ENCODE measurements at regions not wholly inside any gene's neighbourhood (a gene's known extent, or its start where the extent isn't known, plus 50 kb on each side); places are given as distances from the start of the nearest gene placed in this dataset.

DNA sequence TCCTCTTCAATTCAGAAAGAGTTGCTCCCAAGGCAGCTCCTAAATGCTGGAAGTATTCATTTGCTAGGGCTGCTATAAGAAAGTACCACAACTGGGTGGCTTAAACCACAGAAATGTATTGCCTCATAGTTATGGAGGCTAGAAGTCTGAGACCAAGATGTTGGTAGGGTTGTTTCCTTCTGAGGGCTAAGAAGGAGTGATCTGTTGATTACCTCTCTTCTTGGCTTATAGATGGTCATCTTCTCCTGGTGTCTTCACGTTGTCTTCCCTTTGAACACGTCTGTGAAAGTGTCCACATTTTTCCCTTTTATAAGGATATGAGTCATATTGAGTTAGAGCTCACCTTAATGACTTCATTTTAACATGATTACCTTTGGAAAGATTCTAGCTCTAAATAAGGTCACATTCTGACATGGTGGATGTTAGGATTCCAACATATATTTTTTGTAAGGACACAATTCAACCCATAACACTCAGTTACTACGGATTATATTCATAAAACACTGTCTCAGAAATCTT, 266.3 kb downstream of the SPATA18 start:
- no peak overlapping the region for H2BK5ac ChIP-seq (ENCODE audit: low read depth, low read length, poor library complexity, severe bottlenecking)
- peaks cover 0 to 10% of the 10 kb centered on the region in 2 experiments for H3K27me3 ChIP-seq (ENCODE audit: control insufficient read depth in 1 of 2, insufficient read depth in 1 of 2, low read length in 2 of 2)
- H3K4me2 ChIP-seq (ENCODE audit: low read length, poor library complexity, severe bottlenecking), result no peak overlapping the region
- no peaks in the 10 kb centered on the region for H3K36me3 ChIP-seq (ENCODE audit: control insufficient read depth in 1 of 2, insufficient read depth in 2 of 2, low read depth in 1 of 2, low read length in 2 of 2)
- no peak overlapping the region for H3K4me3 ChIP-seq (ENCODE audit: insufficient read depth in 1 of 2, low read depth in 1 of 2, low read length in 2 of 2)
- H3K4ac ChIP-seq (ENCODE audit: low read depth in 1 of 2, low read length in 2 of 2), result no peak overlapping the region
- H4K8ac ChIP-seq (ENCODE audit: low read length), result no peak overlapping the region
- no peak overlapping the region for H3K14ac ChIP-seq (ENCODE audit: low read length in 2 of 2)
- no CpG with 5 or more reads among the region's 3 CpGs for WGBS
- no peak overlapping the region for H2AFZ ChIP-seq (ENCODE audit: low read depth, low read length)
- no peak overlapping the region for H3K18ac ChIP-seq (ENCODE audit: low read depth in 1 of 2, low read length in 2 of 2)
- no peak overlapping the region for H2BK15ac ChIP-seq (ENCODE audit: low read depth, poor library complexity, severe bottlenecking)
- H3K79me1 ChIP-seq (replicated peaks; ENCODE audit: low read length, poor library complexity, severe bottlenecking), result no peaks in the 10 kb centered on the region
- no peak overlapping the region for H3K9ac ChIP-seq (ENCODE audit: low read length)
- no peak overlapping the region for H4K91ac ChIP-seq (ENCODE audit: low read length)
- DNase-seq, result no peak
- no peaks in the 10 kb centered on the region for H3K4me1 ChIP-seq (ENCODE audit: control insufficient read depth, insufficient read depth, low read depth, low read length)
- H3K9me3 ChIP-seq (ENCODE audit: control insufficient read depth, low read length), result no peaks in the 10 kb centered on the region
- H2AK5ac ChIP-seq (ENCODE audit: low read length, severe bottlenecking), result no peak overlapping the region
- no peak overlapping the region for H3K27ac ChIP-seq (ENCODE audit: low read length, poor library complexity, severe bottlenecking)
- H2BK120ac ChIP-seq (ENCODE audit: low read depth, low read length), result no peak overlapping the region
- no peak overlapping the region for H3K23ac ChIP-seq (ENCODE audit: low read length in 2 of 2)
- H2BK12ac ChIP-seq (ENCODE audit: low read length in 2 of 2), result no peak overlapping the region

DNA sequence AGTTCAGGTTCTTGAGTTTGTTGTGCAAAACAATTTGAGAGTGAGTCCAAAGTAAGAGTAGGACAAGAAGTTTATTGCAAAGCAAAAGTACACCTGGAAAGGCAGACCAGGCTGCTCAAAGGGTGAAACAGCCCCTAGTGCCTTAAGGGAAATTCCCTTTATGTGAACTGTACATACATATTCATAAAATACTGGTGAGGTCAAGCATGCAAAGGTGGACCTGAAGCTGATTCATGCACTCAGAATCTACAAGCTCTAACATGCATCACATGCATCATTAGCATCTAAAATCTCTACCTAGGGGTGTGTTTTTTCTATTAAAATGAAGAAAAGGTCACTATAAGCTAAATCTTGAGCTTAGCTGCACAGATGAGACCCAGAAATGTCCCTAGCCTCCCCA, 266.9 kb downstream of the SPATA18 start:
- no peaks in the 10 kb centered on the region for H3K9me3 ChIP-seq (ENCODE audit: control insufficient read depth, low read length)
- no peak overlapping the region for H2BK5ac ChIP-seq (ENCODE audit: low read depth, low read length, poor library complexity, severe bottlenecking)
- H3K18ac ChIP-seq (ENCODE audit: low read depth in 1 of 2, low read length in 2 of 2), result no peak overlapping the region
- no peak overlapping the region for H3K4ac ChIP-seq (ENCODE audit: low read depth in 1 of 2, low read length in 2 of 2)
- no peak overlapping the region for H4K8ac ChIP-seq (ENCODE audit: low read length)
- H4K91ac ChIP-seq (ENCODE audit: low read length), result no peak overlapping the region
- H2BK120ac ChIP-seq (ENCODE audit: low read depth, low read length), result no peak overlapping the region
- H3K9ac ChIP-seq (ENCODE audit: low read length), result no peak overlapping the region
- H3K4me2 ChIP-seq (ENCODE audit: low read length, poor library complexity, severe bottlenecking), result no peak overlapping the region
- no peak overlapping the region for H2AFZ ChIP-seq (ENCODE audit: low read depth, low read length)
- no peak overlapping the region for H2BK15ac ChIP-seq (ENCODE audit: low read depth, poor library complexity, severe bottlenecking)
- H3K79me1 ChIP-seq (replicated peaks; ENCODE audit: low read length, poor library complexity, severe bottlenecking), result no peaks in the 10 kb centered on the region
- H3K14ac ChIP-seq (ENCODE audit: low read length in 2 of 2), result no peak overlapping the region
- no peak overlapping the region for H3K23ac ChIP-seq (ENCODE audit: low read length in 2 of 2)
- no peak overlapping the region for H2AK5ac ChIP-seq (ENCODE audit: low read length, severe bottlenecking)
- no peak for DNase-seq
- H3K4me3 ChIP-seq (ENCODE audit: insufficient read depth in 1 of 2, low read depth in 1 of 2, low read length in 2 of 2), result no peak overlapping the region
- no peaks in the 10 kb centered on the region for H3K4me1 ChIP-seq (ENCODE audit: control insufficient read depth, insufficient read depth, low read depth, low read length)
- no peak overlapping the region for H2BK12ac ChIP-seq (ENCODE audit: low read length in 2 of 2)
- no peaks in the 10 kb centered on the region for H3K36me3 ChIP-seq (ENCODE audit: control insufficient read depth in 1 of 2, insufficient read depth in 2 of 2, low read depth in 1 of 2, low read length in 2 of 2)
- peaks cover 0 to 6% of the 10 kb centered on the region in 2 experiments for H3K27me3 ChIP-seq (ENCODE audit: control insufficient read depth in 1 of 2, insufficient read depth in 1 of 2, low read length in 2 of 2)
- no peak overlapping the region for H3K27ac ChIP-seq (ENCODE audit: low read length, poor library complexity, severe bottlenecking)

- Histone ChIP-seq H3K27me3 (ENCODE audit: control insufficient read depth in 1 of 2, insufficient read depth in 1 of 2, low read length in 2 of 2) (no peaks in the 10 kb centered on the region), H4K8ac (ENCODE audit: low read length) (no peak overlapping the region), H3K23ac (ENCODE audit: low read length in 2 of 2) (no peak overlapping the region), H3K27ac (ENCODE audit: low read length, poor library complexity, severe bottlenecking) (no peak overlapping the region), H3K36me3 (ENCODE audit: control insufficient read depth in 1 of 2, insufficient read depth in 2 of 2, low read depth in 1 of 2, low read length in 2 of 2) (no peaks in the 10 kb centered on the region), H2AFZ (ENCODE audit: low read depth, low read length) (no peak overlapping the region), H3K4me2 (ENCODE audit: low read length, poor library complexity, severe bottlenecking) (no peak overlapping the region), H3K79me1 (replicated peaks; ENCODE audit: low read length, poor library complexity, severe bottlenecking) (no peaks in the 10 kb centered on the region), H2BK120ac (ENCODE audit: low read depth, low read length) (no peak overlapping the region), H3K4me3 (ENCODE audit: insufficient read depth in 1 of 2, low read depth in 1 of 2, low read length in 2 of 2) (peak overlapping the region in 1 of 2 experiments; percentile 43), H2AK5ac (ENCODE audit: low read length, severe bottlenecking) (no peak overlapping the region), H3K14ac (ENCODE audit: low read length in 2 of 2) (no peak overlapping the region), H3K18ac (ENCODE audit: low read depth in 1 of 2, low read length in 2 of 2) (no peak overlapping the region), H2BK15ac (ENCODE audit: low read depth, poor library complexity, severe bottlenecking) (no peak overlapping the region), H4K91ac (ENCODE audit: low read length) (no peak overlapping the region), H2BK12ac (ENCODE audit: low read length in 2 of 2) (no peak overlapping the region), H3K4ac (ENCODE audit: low read depth in 1 of 2, low read length in 2 of 2) (no peak overlapping the region), H3K9ac (ENCODE audit: low read length) (no peak overlapping the region), H3K9me3 (ENCODE audit: control insufficient read depth, low read length) (peaks cover 32% of the 10 kb centered on the region), H2BK5ac (ENCODE audit: low read depth, low read length, poor library complexity, severe bottlenecking) (no peak overlapping the region), H3K4me1 (ENCODE audit: control insufficient read depth, insufficient read depth, low read depth, low read length) (no peaks in the 10 kb centered on the region)
- no peak for DNase-seq
Measured at GRCh38 chr4:52329894-52330293, 278.8 kb downstream of the SPATA18 start.

GRCh38 chr4:52343595-52343994, 292.5 kb downstream of the SPATA18 start:
- Histone ChIP-seq H3K4me1 (ENCODE audit: control insufficient read depth, insufficient read depth, low read depth, low read length) (no peaks in the 10 kb centered on the region), H3K79me1 (replicated peaks; ENCODE audit: low read length, poor library complexity, severe bottlenecking) (no peaks in the 10 kb centered on the region), H3K4ac (ENCODE audit: low read depth in 1 of 2, low read length in 2 of 2) (no peak overlapping the region), H2BK12ac (ENCODE audit: low read length in 2 of 2) (no peak overlapping the region), H2BK15ac (ENCODE audit: low read depth, poor library complexity, severe bottlenecking) (no peak overlapping the region), H2BK120ac (ENCODE audit: low read depth, low read length) (no peak overlapping the region), H3K27ac (ENCODE audit: low read length, poor library complexity, severe bottlenecking) (no peak overlapping the region), H3K4me2 (ENCODE audit: low read length, poor library complexity, severe bottlenecking) (no peak overlapping the region), H3K18ac (ENCODE audit: low read depth in 1 of 2, low read length in 2 of 2) (no peak overlapping the region), H4K8ac (ENCODE audit: low read length) (no peak overlapping the region), H2BK5ac (ENCODE audit: low read depth, low read length, poor library complexity, severe bottlenecking) (no peak overlapping the region), H4K91ac (ENCODE audit: low read length) (no peak overlapping the region), H2AFZ (ENCODE audit: low read depth, low read length) (no peak overlapping the region), H3K36me3 (ENCODE audit: control insufficient read depth in 1 of 2, insufficient read depth in 2 of 2, low read depth in 1 of 2, low read length in 2 of 2) (no peaks in the 10 kb centered on the region), H3K9me3 (ENCODE audit: control insufficient read depth, low read length) (no peaks in the 10 kb centered on the region), H3K4me3 (ENCODE audit: insufficient read depth in 1 of 2, low read depth in 1 of 2, low read length in 2 of 2) (no peak overlapping the region), H3K27me3 (ENCODE audit: control insufficient read depth in 1 of 2, insufficient read depth in 1 of 2, low read length in 2 of 2) (peaks cover 3% of the 10 kb centered on the region in 2 experiments), H3K14ac (ENCODE audit: low read length in 2 of 2) (no peak overlapping the region), H3K9ac (ENCODE audit: low read length) (no peak overlapping the region), H3K23ac (ENCODE audit: low read length in 2 of 2) (no peak overlapping the region), H2AK5ac (ENCODE audit: low read length, severe bottlenecking) (no peak overlapping the region)
- no peak for DNase-seq
- WGBS, result no CpG with 5 or more reads among the region's 1 CpG

Measured in mesenchymal stem cell (in vitro differentiated cells and primary cell).